GM12892 (cell line): ENCODE measurements at regions not wholly inside any gene's neighbourhood (a gene's known extent, or its start where the extent isn't known, plus 50 kb on each side); places are given as distances from the start of the nearest gene placed in this dataset.

Experiments used
- DNase-seq: peaks from one replicate; pipeline ENCODE4 v3.0.0; 2011; ENCODE audit not compliant: insufficient read length
- FAIRE-seq: peaks from 2 replicates; lab custom pipeline; 2011; peaks lifted over from hg19 to GRCh38; lab: Jason Lieb, UNC
- POLR2A ChIP-seq: IDR thresholded peaks from 2 replicates; pipeline ENCODE4 v1.6.1; 2011; ENCODE audit warnings: low read depth, low read length, control low read depth
- POLR2AphosphoS5 ChIP-seq: IDR thresholded peaks from 2 replicates; pipeline ENCODE4 v1.6.1; 2011; ENCODE audit warnings: low read depth, low read length, control low read depth
- TAF1 ChIP-seq: IDR thresholded peaks from 2 replicates; pipeline ENCODE4 v1.6.1; 2011; ENCODE audit warnings: low read depth, mild to moderate bottlenecking, control low read depth, low read length, borderline replicate concordance

GRCh38 chr5:9957214-9957613, 292.5 kb downstream of the ATPSCKMT start:
- no peak for DNase-seq
- no peak for TF ChIP-seq POLR2AphosphoS5
- no peak for TF ChIP-seq TAF1
- TF ChIP-seq POLR2A, result no peak
- no peak for FAIRE-seq

GRCh38 chr5:9956725-9957124, 293.0 kb downstream of the ATPSCKMT start:
- no peak for FAIRE-seq
- TF ChIP-seq TAF1, result no peak
- no peak for TF ChIP-seq POLR2A
- no peak for TF ChIP-seq POLR2AphosphoS5

GRCh38 chr5:9955586-9955985, 294.1 kb downstream of the ATPSCKMT start:
- FAIRE-seq (no peak), DNase-seq (no peak)
- no peak for TF ChIP-seq TAF1
- TF ChIP-seq POLR2A, result no peak
- TF ChIP-seq POLR2AphosphoS5, result no peak

More at GRCh38 chr5:9956725-9957124, 293.0 kb downstream of the ATPSCKMT start:
- no peak for DNase-seq

GRCh38 chr5:9954869-9955268, 294.8 kb downstream of the ATPSCKMT start:
- no peak for TF ChIP-seq TAF1
- no peak for TF ChIP-seq POLR2A
- no peak for TF ChIP-seq POLR2AphosphoS5
- no peak for DNase-seq
- no peak for FAIRE-seq

- FAIRE-seq, result no peak
- TF ChIP-seq TAF1, result no peak
- no peak for TF ChIP-seq POLR2AphosphoS5
- TF ChIP-seq POLR2A, result no peak
- DNase-seq, result no peak
Measured at GRCh38 chr5:9953691-9954090, 296.0 kb downstream of the ATPSCKMT start.

GRCh38 chr5:9951865-9952516, 297.7 kb downstream of the ATPSCKMT start:
- FAIRE-seq (no peak), DNase-seq (no peak)
- TF ChIP-seq TAF1 (no peak), POLR2A (no peak), POLR2AphosphoS5 (no peak)

GRCh38 chr5:9947944-9948343, 301.7 kb downstream of the ATPSCKMT start:
- no peak for TF ChIP-seq TAF1
- DNase-seq (no peak), FAIRE-seq (no peak)

GRCh38 chr5:9947225-9947714, 302.4 kb downstream of the ATPSCKMT start:
- no peak for DNase-seq
- TF ChIP-seq POLR2A (no peak), POLR2AphosphoS5 (no peak), TAF1 (no peak)
- peak; percentile 80 for FAIRE-seq

- FAIRE-seq (no peak), DNase-seq (no peak)
- TF ChIP-seq POLR2AphosphoS5 (no peak), POLR2A (no peak), TAF1 (no peak)
Measured at GRCh38 chr5:9932770-9933169, 302.6 kb upstream of the TAS2R1 start.

- TF ChIP-seq TAF1, result no peak
- no peak for TF ChIP-seq POLR2AphosphoS5
- TF ChIP-seq POLR2A, result no peak
- DNase-seq (no peak), FAIRE-seq (no peak)
Measured at GRCh38 chr5:9930156-9930555, 300.0 kb upstream of the TAS2R1 start.

GRCh38 chr5:9928326-9928725, 298.2 kb upstream of the TAS2R1 start:
- TF ChIP-seq TAF1 (no peak), POLR2AphosphoS5 (no peak), POLR2A (no peak)
- FAIRE-seq, result no peak
- no peak for DNase-seq

- TF ChIP-seq POLR2A (no peak), POLR2AphosphoS5 (no peak), TAF1 (no peak)
- DNase-seq (no peak), FAIRE-seq (no peak)
Measured at GRCh38 chr5:9927521-9927997, 297.4 kb upstream of the TAS2R1 start.

GRCh38 chr5:9927106-9927505, 297.0 kb upstream of the TAS2R1 start:
- TF ChIP-seq TAF1, result no peak
- no peak for TF ChIP-seq POLR2A
- TF ChIP-seq POLR2AphosphoS5, result no peak
- DNase-seq, result no peak
- no peak for FAIRE-seq
